SK-N-SH treated with all-trans-retinoic acid at 6 μM for 48 hours (cell line): ENCODE measurements at regions not wholly inside any gene's neighbourhood (a gene's known extent, or its start where the extent isn't known, plus 50 kb on each side); places are given as distances from the start of the nearest gene placed in this dataset.
"Not testable (repeated sequence)": the region's sequence is repeated elsewhere in the genome, so short reads cannot be mapped to it uniquely, and the experiment has no call there.

ENCODE experiments used
- ATAC-seq: fragments of 200-7000 bp; cut with Tn5 transposase; 3 replicates; pipeline ENCODE4 v1.9.1; 2020; ENCODE audit warnings: mild to moderate bottlenecking, moderate library complexity
- ARNTL ChIP-seq: fragments of 450-650 bp; formaldehyde crosslinking; IDR thresholded peaks from 2 replicates; pipeline ENCODE4 v1.5.0; 2020; ENCODE audit warnings: low read depth, mild to moderate bottlenecking, moderate library complexity, borderline replicate concordance
- BACH2 ChIP-seq: fragments of 250-450 bp; sonication (Bioruptor Pico); IDR thresholded peaks from 2 replicates; pipeline ENCODE4 v1.9.0; 2021; ENCODE audit warnings: mild to moderate bottlenecking, borderline replicate concordance
- CREB5 ChIP-seq: fragments of 250-450 bp; sonication (Bioruptor Pico); IDR thresholded peaks from 2 replicates; pipeline ENCODE4 v1.5.1; 2020; ENCODE audit warnings: low read depth, mild to moderate bottlenecking, moderate library complexity
- CSDC2 ChIP-seq: fragments of 250-450 bp; sonication (Bioruptor Pico); IDR thresholded peaks from 2 replicates; pipeline ENCODE4 v1.5.0; 2020; ENCODE audit warnings: mild to moderate bottlenecking, moderate library complexity
- CSRNP3 ChIP-seq: fragments of 250-450 bp; sonication (Bioruptor Pico); IDR thresholded peaks from 2 replicates; pipeline ENCODE4 v1.5.1; 2021; ENCODE audit warnings: mild to moderate bottlenecking, moderate library complexity
- ESRRG ChIP-seq: fragments of 250-450 bp; sonication (Bioruptor Pico); IDR thresholded peaks from 2 replicates; pipeline ENCODE4 v1.6.1; 2021; ENCODE audit warnings: mild to moderate bottlenecking
- GLIS3 ChIP-seq: fragments of 250-450 bp; sonication (Bioruptor Pico); IDR thresholded peaks from 2 replicates; pipeline ENCODE4 v1.5.0; 2020; ENCODE audit warnings: mild to moderate bottlenecking, moderate library complexity
- OSR1 ChIP-seq: fragments of 250-450 bp; sonication (Bioruptor Pico); IDR thresholded peaks from 2 replicates; pipeline ENCODE4 v1.8.0; 2022; ENCODE audit warnings: moderate library complexity, mild to moderate bottlenecking, inconsistent platforms
- PATZ1 ChIP-seq: fragments of 250-450 bp; sonication (Bioruptor Pico); IDR thresholded peaks from 2 replicates; pipeline ENCODE4 v1.8.0; 2020; ENCODE audit warnings: mild to moderate bottlenecking, moderate library complexity, borderline replicate concordance
- POU6F1 ChIP-seq: fragments of 250-450 bp; sonication (Bioruptor Pico); IDR thresholded peaks from 2 replicates; pipeline ENCODE4 v1.8.0; 2021; ENCODE audit warnings: low read depth, mild to moderate bottlenecking, moderate library complexity, borderline replicate concordance
- PPARA ChIP-seq: fragments of 250-450 bp; sonication (Bioruptor Pico); IDR thresholded peaks from 2 replicates; pipeline ENCODE4 v1.5.0; 2020; ENCODE audit warnings: mild to moderate bottlenecking, borderline replicate concordance
- RARB ChIP-seq: fragments of 250-450 bp; sonication (Bioruptor Pico); IDR thresholded peaks from 2 replicates; pipeline ENCODE4 v1.8.0; 2021; ENCODE audit warnings: mild to moderate bottlenecking, moderate library complexity
- SNAI2 ChIP-seq: fragments of 250-450 bp; sonication (Bioruptor Pico); IDR thresholded peaks from 2 replicates; pipeline ENCODE4 v1.5.0; 2020; ENCODE audit warnings: mild to moderate bottlenecking, moderate library complexity
- TCF4 ChIP-seq: fragments of 250-450 bp; sonication (Bioruptor Pico); IDR thresholded peaks from 2 replicates; pipeline ENCODE4 v1.8.0; 2021; ENCODE audit warnings: mild to moderate bottlenecking, moderate library complexity, borderline replicate concordance
- TOX ChIP-seq: fragments of 250-450 bp; sonication (Bioruptor Pico); IDR thresholded peaks from 2 replicates; pipeline ENCODE4 v1.8.0; 2021; ENCODE audit warnings: mild to moderate bottlenecking, moderate library complexity, borderline replicate concordance
- TSHZ2 ChIP-seq: fragments of 250-450 bp; sonication (Bioruptor Pico); IDR thresholded peaks from 2 replicates; pipeline ENCODE4 v1.5.0; 2020; ENCODE audit warnings: mild to moderate bottlenecking, moderate library complexity
- ZC3H10 ChIP-seq: fragments of 250-450 bp; sonication (Bioruptor Pico); IDR thresholded peaks from 2 replicates; pipeline ENCODE4 v1.5.1; 2021; ENCODE audit warnings: mild to moderate bottlenecking, moderate library complexity
- ZFP3 ChIP-seq: fragments of 250-450 bp; sonication (Bioruptor Pico); IDR thresholded peaks from 2 replicates; pipeline ENCODE4 v1.5.0; 2020; ENCODE audit warnings: mild to moderate bottlenecking, moderate library complexity
- ZNF565 ChIP-seq: fragments of 450-650 bp; formaldehyde crosslinking; conservative IDR thresholded peaks from 2 replicates; pipeline ENCODE4 v1.5.0; 2020; ENCODE audit warnings: low read depth, mild to moderate bottlenecking, moderate library complexity

- no peak for TF ChIP-seq CSDC2 (CRISPR knock-in tag)
- TF ChIP-seq ARNTL (CRISPR knock-in tag) = no peak
- TF ChIP-seq TOX (CRISPR knock-in tag) = no peak
- no peak for TF ChIP-seq CSRNP3 (CRISPR knock-in tag)
- TF ChIP-seq ZFP3 (CRISPR knock-in tag) = no peak
- no peak for TF ChIP-seq BACH2
- TF ChIP-seq GLIS3 = no peak
- TF ChIP-seq POU6F1 (CRISPR knock-in tag) = no peak
- no peak for TF ChIP-seq PPARA (CRISPR knock-in tag)
- TF ChIP-seq CREB5 (CRISPR knock-in tag) = no peak
- no peak for TF ChIP-seq ZC3H10
- TF ChIP-seq PATZ1 (CRISPR knock-in tag) = no peak
- no peak for TF ChIP-seq ZNF565
Measured at GRCh38 chr6:85047818-85048217, 283.4 kb upstream of the TBX18 start.

GRCh38 chr6:85045767-85046166 lies 281.4 kb upstream of the TBX18 start:
- ATAC-seq = not testable (repeated sequence)

More at GRCh38 chr6:85047818-85048217, 283.4 kb upstream of the TBX18 start:
- ATAC-seq = no peak

GRCh38 chr6:85044361-85044760 lies 280.0 kb upstream of the TBX18 start:
- TF ChIP-seq ZC3H10 (no peak), TOX (CRISPR knock-in tag) (no peak), ESRRG (CRISPR knock-in tag) (no peak), TCF4 (CRISPR knock-in tag) (no peak), PPARA (CRISPR knock-in tag) (no peak), POU6F1 (CRISPR knock-in tag) (no peak), ARNTL (CRISPR knock-in tag) (no peak), TSHZ2 (no peak), SNAI2 (CRISPR knock-in tag) (no peak), ZNF565 (no peak), CSDC2 (CRISPR knock-in tag) (no peak), GLIS3 (no peak), RARB (CRISPR knock-in tag) (no peak), CREB5 (CRISPR knock-in tag) (no peak), OSR1 (CRISPR knock-in tag) (no peak)
- no peak for ATAC-seq
